ENCODE measurements at regions not wholly inside any gene's neighbourhood (a gene's known extent, or its start where the extent isn't known, plus 50 kb on each side); places are given as distances from the start of the nearest gene placed in this dataset.

DNA sequence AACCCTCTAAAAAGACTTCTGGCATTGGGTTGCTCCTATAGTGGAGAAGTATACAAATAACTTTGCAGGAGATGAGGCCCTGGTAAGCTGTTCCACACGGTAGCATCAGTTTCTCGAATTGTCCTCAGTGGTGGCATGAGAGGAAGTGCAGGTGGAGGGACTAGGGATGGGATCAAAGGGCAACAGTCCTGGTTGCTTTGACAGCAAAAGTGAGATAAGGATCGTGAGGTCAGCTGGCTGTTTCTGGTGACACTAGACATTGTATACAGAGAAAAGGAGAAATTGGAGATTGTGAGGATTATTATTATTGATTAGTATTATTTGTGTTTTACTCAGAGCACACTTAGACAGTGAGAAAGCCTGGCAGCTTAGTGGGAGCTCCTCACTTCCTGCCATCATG is 61.3 kb upstream of the EXOC2 start:
- no peak overlapping the region for H3K27ac ChIP-seq
- no peak for DNase-seq (ENCODE audit: low spot score)
- TF ChIP-seq, protein P1, sequence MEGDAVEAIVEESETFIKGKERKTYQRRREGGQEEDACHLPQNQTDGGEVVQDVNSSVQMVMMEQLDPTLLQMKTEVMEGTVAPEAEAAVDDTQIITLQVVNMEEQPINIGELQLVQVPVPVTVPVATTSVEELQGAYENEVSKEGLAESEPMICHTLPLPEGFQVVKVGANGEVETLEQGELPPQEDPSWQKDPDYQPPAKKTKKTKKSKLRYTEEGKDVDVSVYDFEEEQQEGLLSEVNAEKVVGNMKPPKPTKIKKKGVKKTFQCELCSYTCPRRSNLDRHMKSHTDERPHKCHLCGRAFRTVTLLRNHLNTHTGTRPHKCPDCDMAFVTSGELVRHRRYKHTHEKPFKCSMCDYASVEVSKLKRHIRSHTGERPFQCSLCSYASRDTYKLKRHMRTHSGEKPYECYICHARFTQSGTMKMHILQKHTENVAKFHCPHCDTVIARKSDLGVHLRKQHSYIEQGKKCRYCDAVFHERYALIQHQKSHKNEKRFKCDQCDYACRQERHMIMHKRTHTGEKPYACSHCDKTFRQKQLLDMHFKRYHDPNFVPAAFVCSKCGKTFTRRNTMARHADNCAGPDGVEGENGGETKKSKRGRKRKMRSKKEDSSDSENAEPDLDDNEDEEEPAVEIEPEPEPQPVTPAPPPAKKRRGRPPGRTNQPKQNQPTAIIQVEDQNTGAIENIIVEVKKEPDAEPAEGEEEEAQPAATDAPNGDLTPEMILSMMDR (IDR thresholded peaks at IDR 0.05), result no peak
- no peak overlapping the region for H3K4me3 ChIP-seq

DNA sequence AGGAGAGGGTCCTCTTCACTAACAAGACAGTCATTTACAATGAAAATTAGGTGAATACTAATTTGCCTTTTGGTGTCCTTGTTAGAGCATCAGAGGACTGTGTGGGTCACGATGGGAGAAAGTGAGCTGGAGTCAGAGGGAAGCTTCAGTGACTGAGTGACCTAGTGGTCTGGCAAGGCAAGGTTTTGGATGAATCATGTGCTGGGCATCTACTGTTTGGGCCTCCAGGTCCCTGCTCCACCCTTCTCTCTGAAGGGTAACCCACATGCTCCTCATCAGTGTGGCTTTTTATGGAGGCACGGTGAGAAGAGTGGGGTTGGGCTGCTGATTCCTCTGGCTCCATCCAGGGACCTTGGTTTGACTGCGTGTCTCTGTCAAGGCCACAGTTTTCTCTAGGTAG is 60.5 kb upstream of the EXOC2 start:
- no peak overlapping the region for H3K4me3 ChIP-seq
- TF ChIP-seq, protein P1 (IDR thresholded peaks at IDR 0.05), result no peak
- DNase-seq (ENCODE audit: low spot score), result no peak
- no peak overlapping the region for H3K27ac ChIP-seq

DNA sequence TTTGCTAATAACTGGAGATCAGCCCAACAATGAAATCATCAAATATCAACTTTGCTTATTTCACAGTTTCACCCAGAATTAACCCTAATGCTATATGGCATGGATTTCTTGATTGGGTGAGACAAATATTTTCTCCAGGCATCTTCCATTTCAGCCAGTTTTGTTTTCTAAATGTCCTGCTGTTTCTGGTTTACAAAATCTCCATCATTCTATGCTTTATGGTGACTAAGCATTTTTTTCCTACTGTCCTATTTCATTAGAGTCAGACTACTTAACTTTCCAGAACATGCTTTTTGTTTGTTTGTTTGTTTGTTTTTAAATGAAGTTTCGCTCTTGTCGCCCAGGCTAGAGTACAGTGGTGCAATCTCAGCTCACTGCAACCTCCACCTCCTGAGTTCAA is 59.5 kb upstream of the EXOC2 start:
- Histone ChIP-seq H3K27ac (no peak overlapping the region), H3K4me3 (no peak overlapping the region)
- DNase-seq (ENCODE audit: low spot score), result no peak
- TF ChIP-seq, protein P1 (IDR thresholded peaks at IDR 0.05), result no peak

DNA sequence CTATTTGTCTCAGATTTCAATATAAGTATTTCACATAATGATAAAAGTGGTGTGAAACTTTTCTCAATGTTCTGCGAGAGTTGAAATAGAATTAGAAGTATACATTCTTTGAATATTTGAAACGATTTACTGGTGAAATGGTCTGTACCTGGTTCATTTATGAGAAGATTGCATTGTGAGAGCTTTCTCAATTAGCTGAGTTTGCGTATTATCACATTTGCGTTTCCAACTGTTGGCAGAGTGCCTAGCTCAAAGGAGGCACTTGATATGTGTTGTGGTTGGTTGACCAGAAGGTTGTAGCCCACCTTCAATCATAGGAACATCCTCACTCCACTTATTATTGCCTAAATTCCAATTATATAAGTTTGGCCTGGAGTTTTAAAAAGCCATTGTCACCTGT is 58.8 kb upstream of the EXOC2 start:
- no peak overlapping the region for H3K4me3 ChIP-seq
- TF ChIP-seq, protein P1 (IDR thresholded peaks at IDR 0.05), result no peak
- DNase-seq (ENCODE audit: low spot score), result no peak
- H3K27ac ChIP-seq, result no peak overlapping the region

DNA sequence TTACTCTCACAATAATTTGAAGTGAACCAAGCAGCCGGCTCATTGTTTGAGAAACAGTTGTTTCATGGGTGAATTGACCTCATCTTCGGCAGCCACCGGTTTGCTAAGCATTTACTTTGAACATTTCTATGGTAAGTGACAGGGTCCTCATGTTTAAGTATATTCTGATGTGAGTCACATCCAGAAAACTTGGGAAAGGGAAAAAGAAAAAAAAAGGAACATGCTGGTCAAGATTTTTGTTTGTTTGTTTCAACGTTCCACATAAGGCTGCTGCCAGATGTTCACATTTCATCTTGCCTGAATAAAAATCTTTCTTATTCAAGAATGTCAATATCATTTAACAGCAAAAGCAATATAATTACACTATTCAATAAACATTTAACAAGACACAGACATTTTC is 55.0 kb upstream of the EXOC2 start:
- DNase-seq (ENCODE audit: low spot score), result no peak
- TF ChIP-seq, protein P1 (IDR thresholded peaks at IDR 0.05), result no peak
- H3K27ac ChIP-seq, result no peak overlapping the region
- no peak overlapping the region for H3K4me3 ChIP-seq

DNA sequence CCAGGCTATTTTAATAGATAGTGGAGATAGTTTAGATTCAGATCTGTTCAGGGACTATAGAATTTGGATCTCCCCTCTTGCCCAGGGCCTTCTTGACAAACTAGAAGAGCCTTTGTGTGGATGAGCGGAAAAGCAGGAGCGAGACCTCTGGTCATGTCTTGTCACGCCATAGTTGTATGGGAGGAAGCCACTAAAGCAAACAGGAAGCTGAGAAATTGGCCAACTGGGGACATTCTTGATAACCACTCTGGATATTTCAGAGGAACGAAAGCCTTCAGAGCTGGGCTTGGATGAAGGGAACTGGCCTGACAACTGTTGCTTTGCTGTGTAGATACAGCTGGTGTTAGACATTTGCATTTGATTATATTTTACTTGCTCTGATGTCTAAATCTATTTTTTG is 54.1 kb upstream of the EXOC2 start:
- no peak for DNase-seq (ENCODE audit: low spot score)
- TF ChIP-seq, protein P1 (IDR thresholded peaks at IDR 0.05), result no peak

DNA sequence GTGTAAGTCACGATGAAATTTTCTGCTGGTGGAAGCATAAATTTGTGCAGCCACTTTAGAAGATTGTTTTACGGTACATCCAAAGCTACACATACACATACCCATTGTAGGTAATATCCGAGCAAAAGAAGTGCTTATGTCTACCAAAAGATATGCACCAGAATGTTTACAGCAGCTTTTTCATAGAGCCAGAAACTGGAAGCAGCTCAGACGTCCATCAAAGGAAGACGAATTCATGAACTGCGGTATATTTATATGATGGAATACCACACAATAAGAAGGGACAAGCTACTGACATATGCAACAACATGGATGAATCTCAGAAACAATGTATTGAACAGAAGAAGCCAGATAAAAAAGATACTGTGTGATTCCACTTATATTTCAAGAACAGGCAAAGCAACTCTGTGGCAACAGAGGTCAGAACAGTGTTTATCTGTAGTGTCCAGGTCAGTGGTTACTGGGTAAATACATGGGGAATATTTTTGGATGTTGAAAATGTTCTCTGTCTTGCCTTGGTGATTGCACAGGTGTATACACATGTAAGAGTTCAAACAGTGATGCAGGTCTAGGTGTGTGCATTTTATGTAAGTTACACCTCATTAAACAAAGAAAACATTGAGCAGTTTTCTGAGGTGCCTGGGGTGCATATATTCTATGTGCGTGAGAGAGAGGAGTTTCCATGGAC is 51.9 kb upstream of the EXOC2 start:
- no peak overlapping the region for H3K4me3 ChIP-seq
- TF ChIP-seq, protein P1 (IDR thresholded peaks at IDR 0.05), result no peak
- DNase-seq (ENCODE audit: low spot score), result no peak
- no peak overlapping the region for H3K27ac ChIP-seq

More for the DNA sequence above, 54.1 kb upstream of the EXOC2 start:
- H3K27ac ChIP-seq, result no peak overlapping the region
- H3K4me3 ChIP-seq, result no peak overlapping the region
